ENCODE measurements at regions not wholly inside any gene's neighbourhood (a gene's known extent, or its start where the extent isn't known, plus 50 kb on each side); places are given as distances from the start of the nearest gene placed in this dataset.

GRCh38 chr6:9040718-9041117 is 605.4 kb upstream of the SLC35B3 start:
- TF ChIP-seq EZH2 (IDR thresholded peaks at IDR 0.05; ENCODE audit: borderline replicate concordance, low read length) = no peak
- TF ChIP-seq CTCF (conservative IDR thresholded peaks at IDR 0.05 in 1 of 2, IDR thresholded peaks at IDR 0.05 in 1 of 2; ENCODE audit: extremely low read depth in 1 of 2, insufficient read depth in 1 of 2, low read depth in 1 of 2, low read length in 2 of 2) = no peak

All from mammary epithelial cell (primary cell).